ENCODE measurements at regions not wholly inside any gene's neighbourhood (a gene's known extent, or its start where the extent isn't known, plus 50 kb on each side); places are given as distances from the start of the nearest gene placed in this dataset.

DNA sequence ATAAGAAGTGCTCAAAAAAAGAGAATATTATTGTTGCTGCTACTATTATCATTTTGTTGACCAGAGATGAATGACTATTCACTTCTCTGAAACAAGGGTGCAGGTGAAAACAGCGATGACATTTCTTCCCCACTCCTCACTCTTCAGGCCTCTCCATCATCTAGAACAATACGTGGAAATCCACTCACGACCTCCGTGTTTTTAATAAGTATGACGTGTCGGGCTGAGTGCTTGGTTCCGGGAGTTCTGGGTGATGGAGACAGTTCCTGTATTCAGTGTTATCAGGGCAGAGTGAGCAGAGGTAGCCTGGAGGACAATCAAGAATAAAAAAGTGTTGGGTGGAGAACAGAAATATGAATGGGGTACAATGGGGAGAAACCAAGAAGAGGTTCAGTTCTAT, 130.0 kb upstream of the ZNF217 start:
- Histone ChIP-seq H3K9ac (ENCODE audit: extremely low read depth, insufficient read length, low read length) (no peak overlapping the region), H2BK12ac (ENCODE audit: insufficient read length, low read depth, low read length) (no peak overlapping the region), H3K23me2 (ENCODE audit: insufficient read length, low read depth, low read length, poor library complexity, severe bottlenecking) (no peaks in the 10 kb centered on the region), H3T11ph (ENCODE audit: low read length) (no peak overlapping the region), H4K91ac (ENCODE audit: insufficient read length, low read depth, low read length) (no peak overlapping the region), H3K4ac (ENCODE audit: low read depth, low read length) (no peak overlapping the region), H4K5ac (ENCODE audit: insufficient read length, low read depth, low read length) (no peak overlapping the region), H3K27ac (ENCODE audit: insufficient read length, low read depth, low read length) (no peak overlapping the region), H2AK5ac (ENCODE audit: insufficient read length, low read length) (no peak overlapping the region), H4K8ac (replicated peaks; ENCODE audit: insufficient read length, low read depth, low read length) (no peak overlapping the region), H3K14ac (ENCODE audit: insufficient read depth, low read length) (no peak overlapping the region), H3K79me2 (ENCODE audit: insufficient read depth, low read length) (no peaks in the 10 kb centered on the region), H2BK5ac (ENCODE audit: insufficient read length, low read length) (no peak overlapping the region), H2BK120ac (ENCODE audit: low read depth, low read length, poor library complexity, severe bottlenecking) (no peak overlapping the region), H3K4me1 (ENCODE audit: insufficient read depth, low read length) (no peaks in the 10 kb centered on the region), H3K27me3 (ENCODE audit: insufficient read depth, low read length) (no peaks in the 10 kb centered on the region), H3K4me2 (ENCODE audit: insufficient read depth, insufficient read length, low read length) (no peak overlapping the region), H3K23ac (ENCODE audit: insufficient read length, low read depth, low read length) (no peak overlapping the region), H2BK20ac (ENCODE audit: low read depth, low read length, poor library complexity, severe bottlenecking) (no peak overlapping the region), H2BK15ac (ENCODE audit: low read depth, low read length) (no peak overlapping the region), H2AFZ (ENCODE audit: low read length) (no peak overlapping the region), H4K20me1 (ENCODE audit: control insufficient read depth, insufficient read depth, insufficient read length) (no peaks in the 10 kb centered on the region), H3K56ac (ENCODE audit: insufficient read length, low read depth, low read length) (no peak overlapping the region), H3K79me1 (ENCODE audit: insufficient read depth, low read depth, low read length, poor library complexity, severe bottlenecking) (no peaks in the 10 kb centered on the region), H3K9me3 (ENCODE audit: control insufficient read depth, low read depth, low read length) (no peaks in the 10 kb centered on the region), H3K18ac (ENCODE audit: insufficient read length, low read depth, low read length) (no peak overlapping the region)
- Mint-ChIP-seq H3K4me1 (peaks cover 10 to 14% of the 10 kb centered on the region in 2 experiments), H3K27me3 (ENCODE audit: low read depth) (no peaks in the 10 kb centered on the region), H3K9me3 (no peaks in the 10 kb centered on the region), H3K36me3 (ENCODE audit: insufficient read depth in 1 of 3, low read depth in 3 of 3) (no peaks in the 10 kb centered on the region; a peak in 1 of 7 replicates), H3K4me3 (no peak overlapping the region), H3K27ac (no peak overlapping the region)
- no peak for DNase-seq
- TF ChIP-seq, protein P1, sequence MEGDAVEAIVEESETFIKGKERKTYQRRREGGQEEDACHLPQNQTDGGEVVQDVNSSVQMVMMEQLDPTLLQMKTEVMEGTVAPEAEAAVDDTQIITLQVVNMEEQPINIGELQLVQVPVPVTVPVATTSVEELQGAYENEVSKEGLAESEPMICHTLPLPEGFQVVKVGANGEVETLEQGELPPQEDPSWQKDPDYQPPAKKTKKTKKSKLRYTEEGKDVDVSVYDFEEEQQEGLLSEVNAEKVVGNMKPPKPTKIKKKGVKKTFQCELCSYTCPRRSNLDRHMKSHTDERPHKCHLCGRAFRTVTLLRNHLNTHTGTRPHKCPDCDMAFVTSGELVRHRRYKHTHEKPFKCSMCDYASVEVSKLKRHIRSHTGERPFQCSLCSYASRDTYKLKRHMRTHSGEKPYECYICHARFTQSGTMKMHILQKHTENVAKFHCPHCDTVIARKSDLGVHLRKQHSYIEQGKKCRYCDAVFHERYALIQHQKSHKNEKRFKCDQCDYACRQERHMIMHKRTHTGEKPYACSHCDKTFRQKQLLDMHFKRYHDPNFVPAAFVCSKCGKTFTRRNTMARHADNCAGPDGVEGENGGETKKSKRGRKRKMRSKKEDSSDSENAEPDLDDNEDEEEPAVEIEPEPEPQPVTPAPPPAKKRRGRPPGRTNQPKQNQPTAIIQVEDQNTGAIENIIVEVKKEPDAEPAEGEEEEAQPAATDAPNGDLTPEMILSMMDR (conservative IDR thresholded peaks at IDR 0.05): no peak
- WGBS (ENCODE audit: extremely low coverage, insufficient read length, low lambda C conversion rate): no CpG with 5 or more reads among the region's 7 CpGs
